Mesothelial cell of epicardium (in vitro differentiated cells): ENCODE measurements at regions not wholly inside any gene's neighbourhood (a gene's known extent, or its start where the extent isn't known, plus 50 kb on each side); places are given as distances from the start of the nearest gene placed in this dataset.
A peak's percentile ranks its signal among the peaks of the same experiment; 100 is the strongest.

ENCODE experiments used
- DNase-seq, 2 experiments: peaks; one replicate each; pipeline ENCODE4 v3.0.0; 2021; ENCODE audit warnings: low spot score in 2 of 2; ENCODE audit not compliant: unreplicated experiment in 2 of 2
- H3K27ac Mint-ChIP-seq: 2 replicates; pipeline ENCODE4 v1.8.0; 2021; ENCODE audit warnings: mixed read lengths
- H3K27me3 Mint-ChIP-seq: 2 replicates; pipeline ENCODE4 v1.8.0; 2021; ENCODE audit warnings: low read depth, mixed read lengths
- H3K36me3 Mint-ChIP-seq: 2 replicates; pipeline ENCODE4 v1.8.0; 2021; ENCODE audit warnings: mixed read lengths
- H3K4me1 Mint-ChIP-seq: 2 replicates; pipeline ENCODE4 v1.8.0; 2021; ENCODE audit warnings: mixed read lengths
- H3K4me3 Mint-ChIP-seq: 2 replicates; pipeline ENCODE4 v1.8.0; 2021; ENCODE audit warnings: mild to moderate bottlenecking, moderate library complexity, mixed read lengths
- H3K9me3 Mint-ChIP-seq: 2 replicates; pipeline ENCODE4 v1.8.0; 2021; ENCODE audit warnings: mixed read lengths
- CTCF ChIP-seq: fragments of 200-600 bp; sonication (generic); IDR thresholded peaks from one replicate; pipeline ENCODE4 v1.5.0; 2021; ENCODE audit warnings: antibody characterized with exemption; ENCODE audit not compliant: unreplicated experiment

- Mint-ChIP-seq H3K36me3 (no peaks in the 10 kb centered on the region), H3K27me3 (peaks cover 40% of the 10 kb centered on the region), H3K4me1 (peaks cover 3% of the 10 kb centered on the region), H3K27ac (no peak overlapping the region), H3K9me3 (peaks cover 7% of the 10 kb centered on the region), H3K4me3 (no peak overlapping the region)
- DNase-seq, result peak in 1 of 2 experiments; percentile 36
- TF ChIP-seq CTCF, result no peak
Measured at GRCh38 chr1:5651964-5652821, 340.0 kb downstream of the NPHP4 start.

- peak in 1 of 2 experiments; percentile 21 for DNase-seq
- Mint-ChIP-seq H3K27me3 (peaks cover 37% of the 10 kb centered on the region), H3K36me3 (no peaks in the 10 kb centered on the region), H3K9me3 (peaks cover 7% of the 10 kb centered on the region), H3K27ac (no peak overlapping the region), H3K4me3 (no peak overlapping the region), H3K4me1 (peaks cover 3% of the 10 kb centered on the region)
- no peak for TF ChIP-seq CTCF
Measured at GRCh38 chr1:5651473-5651872, 340.8 kb downstream of the NPHP4 start.

- Mint-ChIP-seq H3K4me3 (no peak overlapping the region), H3K36me3 (no peaks in the 10 kb centered on the region), H3K4me1 (peaks cover 3% of the 10 kb centered on the region), H3K9me3 (peaks cover 7% of the 10 kb centered on the region), H3K27ac (no peak overlapping the region), H3K27me3 (peaks cover 35% of the 10 kb centered on the region)
- TF ChIP-seq CTCF, result no peak
- DNase-seq, result peak in 1 of 2 experiments; percentile 10
Measured at GRCh38 chr1:5651027-5651410, 341.2 kb downstream of the NPHP4 start.

- H3K27ac Mint-ChIP-seq, result peak overlapping the region; percentile 36
- H3K9me3 Mint-ChIP-seq, result peaks cover 4% of the 10 kb centered on the region
- H3K4me3 Mint-ChIP-seq, result no peak overlapping the region
- H3K36me3 Mint-ChIP-seq, result no peaks in the 10 kb centered on the region
- H3K4me1 Mint-ChIP-seq, result peaks cover 3% of the 10 kb centered on the region
- no peak for TF ChIP-seq CTCF
- DNase-seq, result peak in 1 of 2 experiments; percentile 36
- H3K27me3 Mint-ChIP-seq, result peaks cover 31% of the 10 kb centered on the region
Measured at GRCh38 chr1:5650283-5651026, 341.8 kb downstream of the NPHP4 start.

- DNase-seq, result peak in 1 of 2 experiments; percentile 17
- Mint-ChIP-seq H3K27me3 (peaks cover 31% of the 10 kb centered on the region), H3K36me3 (no peaks in the 10 kb centered on the region), H3K4me1 (peaks cover 3% of the 10 kb centered on the region), H3K27ac (no peak overlapping the region), H3K4me3 (no peak overlapping the region), H3K9me3 (peaks cover 4% of the 10 kb centered on the region)
- TF ChIP-seq CTCF, result no peak
Measured at GRCh38 chr1:5649795-5650194, 342.4 kb downstream of the NPHP4 start.
